Smooth muscle cell (in vitro differentiated cells): ENCODE measurements at regions not wholly inside any gene's neighbourhood (a gene's known extent, or its start where the extent isn't known, plus 50 kb on each side); places are given as distances from the start of the nearest gene placed in this dataset.

Experiments used
- DNase-seq: peaks from one replicate; lab custom pipeline; 2025; ENCODE audit not compliant: unreplicated experiment; lab: John Stamatoyannopoulos, UW
- H2AFZ ChIP-seq: fragments of 200-600 bp; sonication (generic); 2 replicates; pipeline ENCODE4 v1.6.0; 2016; ENCODE audit warnings: antibody characterized with exemption, low read depth, mild to moderate bottlenecking
- H3F3A ChIP-seq: fragments of 200-600 bp; sonication (generic); 2 replicates; pipeline ENCODE4 v1.6.0; 2017; ENCODE audit warnings: antibody characterized with exemption, low read depth
- H3K27ac ChIP-seq: fragments of 200-600 bp; sonication (generic); 2 replicates; pipeline ENCODE4 v1.5.1; 2016; ENCODE audit warnings: low read depth, mild to moderate bottlenecking
- H3K27me3 ChIP-seq: fragments of 200-600 bp; sonication (generic); 2 replicates; pipeline ENCODE4 v1.6.1; 2016; ENCODE audit warnings: low read depth, mild to moderate bottlenecking
- H3K36me3 ChIP-seq: fragments of 200-600 bp; sonication (generic); 2 replicates; pipeline ENCODE4 v1.5.1; 2016; ENCODE audit warnings: low read depth
- H3K4me1 ChIP-seq: fragments of 200-600 bp; sonication (generic); 2 replicates; pipeline ENCODE4 v1.5.1; 2016; ENCODE audit warnings: low read depth
- H3K4me2 ChIP-seq: fragments of 200-600 bp; sonication (generic); 2 replicates; pipeline ENCODE4 v1.6.0; 2016; ENCODE audit warnings: mild to moderate bottlenecking
- H3K4me3 ChIP-seq: fragments of 200-600 bp; sonication (generic); 2 replicates; pipeline ENCODE4 v1.5.1; 2016; ENCODE audit warnings: mild to moderate bottlenecking
- H3K79me2 ChIP-seq: fragments of 200-600 bp; sonication (generic); 2 replicates; pipeline ENCODE4 v1.6.0; 2016; ENCODE audit warnings: low read depth, mild to moderate bottlenecking
- H3K9ac ChIP-seq: fragments of 200-600 bp; sonication (generic); 2 replicates; pipeline ENCODE4 v1.6.0; 2016; ENCODE audit warnings: low read depth
- H3K9me3 ChIP-seq: fragments of 200-600 bp; sonication (generic); replicated peaks from 2 replicates; pipeline ENCODE4 v1.5.1; 2016; ENCODE audit warnings: low read depth
- H4K20me1 ChIP-seq: fragments of 200-600 bp; sonication (generic); 2 replicates; pipeline ENCODE4 v1.6.0; 2016; ENCODE audit warnings: low read depth
- WGBS: methylation state at CpG from one replicate; pipeline ENCODE4 v1.1.7; 2016; ENCODE audit warnings: low lambda C conversion rate; 5-methylcytosine and 5-hydroxymethylcytosine counted together
- TF ChIP-seq, protein P1 (sequence below): fragments of 200-600 bp; sonication (generic); IDR thresholded peaks from 2 replicates; pipeline ENCODE4 v1.5.1; 2017; ENCODE audit warnings: borderline replicate concordance, mild to moderate bottlenecking, antibody characterized with exemption; ENCODE audit not compliant: insufficient read depth, poor library complexity, severe bottlenecking

DNA sequence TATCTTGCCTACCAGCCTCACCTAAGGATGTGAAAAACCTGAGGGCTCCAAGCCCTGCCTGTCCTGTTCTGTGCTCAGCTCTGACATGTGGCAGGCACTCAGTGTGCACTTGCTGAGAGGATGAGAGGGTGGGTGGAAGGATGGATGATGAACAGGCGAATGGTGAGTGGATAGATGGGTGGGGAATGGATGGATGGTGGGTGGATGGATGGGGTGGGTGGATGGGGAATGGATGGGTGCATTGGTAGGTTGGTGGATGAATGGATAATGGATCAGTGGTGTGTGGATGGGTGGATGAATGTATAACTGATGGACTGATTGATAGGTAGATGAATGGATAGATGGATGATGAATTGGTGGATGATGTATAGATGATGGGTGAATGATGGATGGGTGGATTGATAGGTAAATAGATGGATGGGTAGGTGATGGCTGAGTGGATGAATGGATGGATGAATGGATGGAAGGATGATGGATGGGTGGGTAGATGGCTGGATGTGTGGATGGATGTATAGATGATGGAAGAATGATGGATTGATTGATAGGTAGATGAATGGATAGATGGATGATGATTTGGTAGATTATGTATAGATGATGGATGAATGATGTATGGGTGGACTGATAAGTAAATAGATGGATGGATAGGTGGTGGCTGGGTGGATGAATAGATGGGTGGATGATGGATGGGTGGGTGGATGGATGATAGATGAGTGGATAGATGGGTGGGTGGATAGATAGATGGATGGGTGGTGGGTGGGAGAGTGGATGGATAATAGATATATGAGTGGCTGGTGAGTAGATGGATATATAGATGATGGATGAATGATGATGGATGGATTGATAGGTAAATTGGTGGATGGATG is 69.3 kb upstream of the NKX1-1 start:
- Histone ChIP-seq H3K9me3 (no peaks in the 10 kb centered on the region), H3K4me2 (no peak overlapping the region), H3K4me1 (no peaks in the 10 kb centered on the region), H3K27ac (no peak overlapping the region), H2AFZ (no peak overlapping the region), H3K79me2 (no peaks in the 10 kb centered on the region), H3K27me3 (no peaks in the 10 kb centered on the region), H4K20me1 (no peaks in the 10 kb centered on the region), H3F3A (no peaks in the 10 kb centered on the region), H3K4me3 (no peak overlapping the region), H3K36me3 (no peaks in the 10 kb centered on the region), H3K9ac (no peak overlapping the region)
- TF ChIP-seq, protein P1, sequence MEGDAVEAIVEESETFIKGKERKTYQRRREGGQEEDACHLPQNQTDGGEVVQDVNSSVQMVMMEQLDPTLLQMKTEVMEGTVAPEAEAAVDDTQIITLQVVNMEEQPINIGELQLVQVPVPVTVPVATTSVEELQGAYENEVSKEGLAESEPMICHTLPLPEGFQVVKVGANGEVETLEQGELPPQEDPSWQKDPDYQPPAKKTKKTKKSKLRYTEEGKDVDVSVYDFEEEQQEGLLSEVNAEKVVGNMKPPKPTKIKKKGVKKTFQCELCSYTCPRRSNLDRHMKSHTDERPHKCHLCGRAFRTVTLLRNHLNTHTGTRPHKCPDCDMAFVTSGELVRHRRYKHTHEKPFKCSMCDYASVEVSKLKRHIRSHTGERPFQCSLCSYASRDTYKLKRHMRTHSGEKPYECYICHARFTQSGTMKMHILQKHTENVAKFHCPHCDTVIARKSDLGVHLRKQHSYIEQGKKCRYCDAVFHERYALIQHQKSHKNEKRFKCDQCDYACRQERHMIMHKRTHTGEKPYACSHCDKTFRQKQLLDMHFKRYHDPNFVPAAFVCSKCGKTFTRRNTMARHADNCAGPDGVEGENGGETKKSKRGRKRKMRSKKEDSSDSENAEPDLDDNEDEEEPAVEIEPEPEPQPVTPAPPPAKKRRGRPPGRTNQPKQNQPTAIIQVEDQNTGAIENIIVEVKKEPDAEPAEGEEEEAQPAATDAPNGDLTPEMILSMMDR: no peak
- no peak for DNase-seq
- 75% methylated on average over 1 of the region's 1 CpG for WGBS

DNA sequence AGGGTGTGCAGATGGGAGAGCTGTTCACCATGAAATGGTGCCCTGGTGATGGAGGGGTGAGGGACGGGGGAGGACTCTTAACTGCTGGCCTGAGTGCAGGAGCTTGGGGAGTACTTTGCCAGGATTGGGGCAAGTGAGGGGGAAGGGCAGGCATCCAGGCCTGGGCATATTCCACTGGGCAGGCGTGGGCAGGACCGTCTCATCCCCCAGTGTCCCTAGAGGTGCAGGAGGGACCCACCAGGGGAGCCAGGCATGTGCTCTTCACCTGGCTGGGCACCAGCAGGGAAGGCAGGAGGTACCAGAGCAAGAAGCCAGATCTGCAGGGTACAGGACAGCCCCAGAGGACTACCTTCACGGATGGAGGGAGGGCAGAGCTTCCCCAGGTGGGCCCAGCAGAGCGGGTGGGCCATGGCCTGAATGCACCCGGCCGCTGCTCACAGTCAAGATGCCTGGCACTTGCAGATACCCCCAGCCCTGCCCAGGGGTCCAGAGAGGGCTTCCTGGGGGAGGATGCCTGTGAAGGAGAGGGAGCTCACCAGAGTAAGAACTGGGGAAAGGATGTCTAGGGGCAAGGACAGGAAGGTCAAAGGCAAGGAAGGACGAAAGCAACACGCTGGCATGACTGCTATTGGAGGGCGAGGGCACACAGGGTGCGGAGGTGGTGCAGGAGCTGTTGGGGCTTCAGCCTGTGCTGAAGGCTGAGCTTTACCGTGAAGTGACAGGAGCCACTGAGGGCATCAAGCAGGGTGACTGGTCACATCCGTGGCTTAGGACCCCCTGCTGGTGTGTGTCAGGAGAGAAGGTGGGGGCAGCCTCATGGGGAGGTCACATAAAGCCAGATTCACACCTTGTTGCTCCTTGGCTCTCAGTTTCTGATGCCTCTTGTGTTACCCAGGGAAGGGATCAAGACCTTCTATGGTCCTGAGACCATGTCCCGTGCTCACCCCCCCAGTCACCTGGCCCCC is 68.2 kb upstream of the NKX1-1 start:
- WGBS: 83% methylated on average over 13 of the region's 14 CpGs
- Histone ChIP-seq H2AFZ (no peak overlapping the region), H3F3A (no peaks in the 10 kb centered on the region), H3K4me2 (no peak overlapping the region), H3K9me3 (no peaks in the 10 kb centered on the region), H3K4me1 (no peaks in the 10 kb centered on the region), H3K9ac (no peak overlapping the region), H3K79me2 (no peaks in the 10 kb centered on the region), H3K4me3 (no peak overlapping the region), H3K27me3 (no peaks in the 10 kb centered on the region), H4K20me1 (no peaks in the 10 kb centered on the region), H3K27ac (no peak overlapping the region), H3K36me3 (no peaks in the 10 kb centered on the region)
- no peak for DNase-seq
- TF ChIP-seq, protein P1: no peak

DNA sequence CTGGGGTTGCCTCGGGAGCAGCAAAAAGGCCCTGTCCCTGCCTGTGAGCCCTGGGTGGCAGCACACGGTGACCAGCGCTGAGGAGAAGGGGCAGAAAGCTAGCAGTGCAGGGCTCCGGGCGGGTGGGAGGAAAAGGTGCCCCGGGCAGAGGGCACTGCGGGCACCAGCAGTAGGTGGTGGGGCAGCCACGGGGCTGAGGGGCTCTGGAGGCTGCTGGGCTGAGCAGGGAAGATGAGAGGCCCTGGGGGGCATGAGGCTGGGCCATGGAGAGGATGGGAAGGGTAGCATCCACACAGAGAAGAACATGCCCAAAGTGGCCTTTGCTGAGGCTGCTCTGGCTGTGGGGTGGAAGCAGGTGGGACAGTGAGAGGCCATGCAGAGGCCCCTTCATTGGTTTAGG is 67.5 kb upstream of the NKX1-1 start:
- H3K27me3 ChIP-seq: no peaks in the 10 kb centered on the region

More for the DNA sequence above, 67.5 kb upstream of the NKX1-1 start:
- no peak overlapping the region for H3K4me2 ChIP-seq
- H3F3A ChIP-seq: no peaks in the 10 kb centered on the region
- 96% methylated on average over 7 of the region's 8 CpGs for WGBS
- no peak overlapping the region for H2AFZ ChIP-seq
- no peaks in the 10 kb centered on the region for H3K79me2 ChIP-seq
- H3K27ac ChIP-seq: no peak overlapping the region
- TF ChIP-seq, protein P1: no peak
- H3K9me3 ChIP-seq: no peaks in the 10 kb centered on the region
- no peaks in the 10 kb centered on the region for H3K4me1 ChIP-seq
- H3K36me3 ChIP-seq: no peaks in the 10 kb centered on the region
- H4K20me1 ChIP-seq: no peaks in the 10 kb centered on the region
- no peak overlapping the region for H3K4me3 ChIP-seq
- H3K9ac ChIP-seq: no peak overlapping the region
- no peak for DNase-seq
